ENCODE measurements at regions not wholly inside any gene's neighbourhood (a gene's known extent, or its start where the extent isn't known, plus 50 kb on each side); places are given as distances from the start of the nearest gene placed in this dataset.
A peak's percentile ranks its signal among the peaks of the same experiment; 100 is the strongest.
"Not testable (repeated sequence)": the region's sequence is repeated elsewhere in the genome, so short reads cannot be mapped to it uniquely, and the experiment has no call there.

DNA sequence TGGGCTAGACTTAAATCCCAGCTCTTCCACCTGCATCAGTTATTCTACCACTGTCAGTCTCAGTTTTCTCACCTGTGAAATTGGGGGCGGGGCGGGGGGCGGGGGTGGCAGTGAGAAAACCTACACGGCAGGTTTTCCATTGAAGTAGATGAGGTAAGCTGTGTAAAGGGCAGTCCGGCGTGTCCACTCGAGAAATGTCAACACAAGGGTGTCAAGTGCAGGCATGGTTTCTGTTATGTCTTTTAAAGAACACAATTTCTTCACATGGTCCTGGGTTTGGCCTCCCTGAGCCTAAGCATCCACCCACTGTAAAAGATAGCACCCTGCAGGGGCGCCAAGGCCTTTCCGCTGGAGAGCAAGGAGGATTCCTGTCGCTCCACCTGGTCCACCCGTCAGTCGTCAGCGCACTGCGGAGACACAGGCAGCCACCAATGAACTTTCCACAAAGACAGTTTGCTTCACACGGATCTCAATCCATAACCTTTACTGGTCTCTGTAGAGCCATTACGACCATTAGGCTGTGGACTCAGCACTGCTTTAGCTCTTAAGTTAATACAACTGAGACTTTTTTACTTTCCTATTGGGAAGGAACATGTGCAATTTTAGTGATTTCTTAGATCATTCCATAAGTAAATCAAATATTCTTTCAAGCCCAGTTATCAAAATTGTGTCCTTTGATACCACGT lies 99.5 kb upstream of the FOXB1 start:
- DNase-seq (ENCODE audit: low spot score) (no peak), ATAC-seq (no peak)

DNA sequence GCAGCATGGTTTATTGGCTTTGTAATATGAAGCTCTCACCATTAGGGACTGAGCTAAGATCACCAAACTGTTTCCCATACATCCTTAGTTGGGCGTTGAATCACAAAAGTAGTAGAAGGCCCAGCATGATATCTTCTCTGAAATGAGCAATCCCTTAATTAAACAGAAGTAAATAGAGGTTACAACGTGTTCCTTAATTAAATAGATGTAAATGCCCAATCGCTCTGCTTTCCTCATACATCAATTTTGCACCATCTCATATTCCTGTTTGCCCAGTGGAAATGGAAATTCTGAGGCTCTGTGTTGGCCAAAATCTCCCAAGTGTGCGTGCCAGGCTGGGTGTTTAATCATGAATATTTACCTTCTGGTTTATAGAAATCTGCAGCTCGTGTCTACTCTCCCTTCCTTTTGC lies 107.4 kb upstream of the FOXB1 start:
- ATAC-seq (no peak), DNase-seq (ENCODE audit: low spot score) (no peak)

DNA sequence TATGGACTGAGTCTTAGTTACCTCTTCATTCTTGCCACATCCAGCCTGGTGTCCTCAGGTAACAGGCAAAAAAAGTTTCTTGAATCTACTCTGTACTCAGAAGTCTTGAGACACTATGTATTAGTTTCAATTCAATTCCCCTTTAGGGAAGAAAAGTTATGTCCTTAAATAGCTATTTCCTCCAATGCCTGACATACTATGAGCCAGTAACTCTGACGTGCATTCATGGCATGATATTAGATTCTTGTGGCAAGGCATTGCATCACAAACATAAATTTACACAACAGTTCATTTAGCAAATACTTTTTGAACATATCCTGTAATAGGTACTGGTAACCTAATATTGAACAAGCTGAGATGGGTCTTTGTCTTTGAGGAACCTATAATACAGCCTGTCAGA lies 109.3 kb upstream of the FOXB1 start:
- no peak for DNase-seq (ENCODE audit: low spot score)
- ATAC-seq: no peak

DNA sequence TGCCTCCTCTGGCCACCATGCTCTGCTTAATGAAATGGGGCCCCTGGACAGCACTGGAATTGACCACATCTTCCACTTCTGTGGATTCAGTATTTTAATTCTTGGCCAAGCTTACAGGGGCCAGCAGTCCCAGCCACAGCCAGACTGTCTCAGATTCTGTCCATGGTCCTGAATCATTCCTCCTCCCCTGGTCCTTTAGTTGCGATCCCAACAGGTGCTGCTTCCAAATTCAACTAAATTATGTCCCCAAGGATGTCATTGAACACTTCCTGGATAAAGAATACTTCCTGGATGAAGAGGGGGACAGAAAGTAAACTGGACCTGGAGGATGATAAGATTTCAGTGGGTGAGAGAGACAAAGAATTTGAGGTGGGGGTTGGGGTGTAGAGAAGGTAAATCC lies 111.1 kb upstream of the FOXB1 start:
- peak; percentile 34 for ATAC-seq

DNA sequence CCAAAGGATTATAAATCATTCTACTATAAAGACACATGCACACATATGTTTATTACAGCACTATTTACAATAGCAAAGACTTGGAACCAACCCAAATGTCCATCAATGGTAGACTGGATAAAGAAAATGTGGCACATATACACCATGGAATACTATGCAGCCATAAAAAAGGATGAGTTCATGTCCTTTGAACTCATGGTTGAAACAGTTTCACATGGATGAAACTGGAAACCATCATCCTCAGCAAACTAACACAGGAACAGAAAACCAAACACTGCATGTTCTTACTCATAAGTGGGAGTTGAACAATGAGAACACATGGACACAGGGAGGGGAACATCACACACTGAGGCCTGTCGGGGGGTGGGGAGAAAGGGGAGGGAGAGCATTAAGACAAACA lies 116.2 kb upstream of the FOXB1 start:
- not testable (repeated sequence) for ATAC-seq; DNase-seq (ENCODE audit: low spot score)

More for the DNA sequence above, 111.1 kb upstream of the FOXB1 start:
- no peak for DNase-seq (ENCODE audit: low spot score)

DNA sequence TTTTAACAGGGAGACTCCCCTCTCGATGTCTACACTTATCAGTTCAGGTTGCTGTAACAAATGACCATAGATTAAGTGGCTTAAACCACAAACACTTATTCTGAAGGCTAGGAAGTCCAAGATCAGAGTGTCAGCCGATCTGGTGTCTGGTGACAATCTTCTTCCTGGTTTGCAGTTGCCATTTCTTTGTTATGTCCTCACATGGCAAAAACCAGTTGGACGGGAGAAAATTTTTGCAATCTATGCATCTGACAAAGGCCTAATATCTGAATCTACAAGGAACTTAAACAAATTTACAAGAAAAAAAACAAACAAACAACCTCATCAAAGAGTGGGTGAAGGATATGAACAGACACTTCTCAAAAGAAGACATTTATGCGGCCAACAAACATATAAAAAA lies 116.9 kb upstream of the FOXB1 start:
- ATAC-seq: no peak
- no peak for DNase-seq (ENCODE audit: low spot score)

DNA sequence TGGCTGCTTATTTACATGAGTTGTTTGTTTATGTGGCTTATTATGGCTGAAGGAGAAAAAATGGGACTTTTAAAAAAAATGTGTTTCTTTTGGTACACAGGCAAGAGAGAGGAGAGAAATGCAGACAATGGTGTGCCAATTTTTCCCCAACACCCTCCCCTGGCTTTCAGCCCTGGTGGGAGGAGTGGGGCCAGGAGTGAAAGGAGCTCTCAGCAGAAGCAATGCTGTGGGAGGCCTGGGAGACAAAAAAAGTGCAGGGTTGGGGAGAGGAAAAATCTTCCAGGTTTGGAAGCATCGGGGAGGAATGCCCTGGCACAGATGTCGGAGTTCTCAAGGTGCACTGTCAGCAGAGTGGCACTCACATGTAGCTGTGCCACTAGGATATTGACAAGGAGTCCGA lies 117.7 kb upstream of the FOXB1 start:
- no peak for DNase-seq (ENCODE audit: low spot score)
- ATAC-seq: no peak

DNA sequence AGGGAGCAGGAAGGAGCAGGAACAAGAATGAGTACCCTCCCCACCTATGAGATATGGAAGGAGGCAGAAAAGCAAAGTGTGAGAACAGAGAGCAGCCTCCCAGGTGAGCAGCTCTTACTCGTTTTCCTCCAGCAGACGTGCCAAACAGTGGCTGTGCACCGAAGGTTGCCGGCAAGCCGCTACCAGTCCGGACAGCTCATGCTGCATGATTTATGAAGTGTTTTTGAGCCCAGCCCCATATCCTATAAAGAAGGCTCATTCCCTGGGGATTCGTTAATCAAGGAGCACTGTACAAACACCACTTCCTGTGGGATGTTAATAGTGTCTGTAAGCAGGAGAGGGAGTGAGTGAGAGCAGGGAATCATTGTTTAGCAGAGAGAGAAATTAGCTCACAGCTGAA lies 118.3 kb upstream of the FOXB1 start:
- ATAC-seq (no peak), DNase-seq (ENCODE audit: low spot score) (no peak)

DNA sequence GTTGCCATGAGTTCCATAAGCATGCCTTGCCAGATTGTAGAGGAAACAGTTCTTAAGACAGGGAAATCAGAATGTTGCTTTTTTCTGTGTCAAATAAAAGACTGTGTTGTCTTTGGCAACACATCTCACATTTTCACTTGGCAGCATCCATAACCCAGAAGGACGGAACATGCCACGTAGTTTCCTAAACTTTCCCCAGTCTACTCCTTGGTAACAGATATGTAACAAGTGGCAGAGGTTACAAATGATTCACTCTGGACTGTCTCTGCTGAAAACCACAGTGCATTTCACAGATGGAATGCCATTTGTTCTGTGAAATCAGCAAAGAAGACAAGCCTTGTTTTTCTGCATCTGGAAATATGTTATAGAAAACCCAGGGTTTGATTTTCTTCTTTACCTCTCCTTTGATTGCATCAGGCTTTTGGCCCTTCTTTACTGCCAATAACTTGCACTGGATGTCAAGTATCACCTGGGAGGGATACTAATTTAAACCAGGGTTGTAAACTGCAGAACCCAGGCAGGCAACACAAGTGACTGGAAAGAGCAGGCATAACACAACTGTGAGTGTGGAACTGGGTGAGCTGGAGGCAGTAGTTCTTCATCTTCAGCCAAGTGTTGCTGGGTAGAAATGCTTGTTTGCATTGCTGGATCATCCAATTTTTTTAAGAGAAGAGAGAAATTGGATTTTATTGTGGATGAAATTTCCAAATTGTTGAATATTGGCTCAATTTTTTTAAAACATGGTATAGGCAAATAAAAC lies 124.4 kb upstream of the FOXB1 start:
- ATAC-seq (no peak), DNase-seq (ENCODE audit: low spot score) (no peak)

DNA sequence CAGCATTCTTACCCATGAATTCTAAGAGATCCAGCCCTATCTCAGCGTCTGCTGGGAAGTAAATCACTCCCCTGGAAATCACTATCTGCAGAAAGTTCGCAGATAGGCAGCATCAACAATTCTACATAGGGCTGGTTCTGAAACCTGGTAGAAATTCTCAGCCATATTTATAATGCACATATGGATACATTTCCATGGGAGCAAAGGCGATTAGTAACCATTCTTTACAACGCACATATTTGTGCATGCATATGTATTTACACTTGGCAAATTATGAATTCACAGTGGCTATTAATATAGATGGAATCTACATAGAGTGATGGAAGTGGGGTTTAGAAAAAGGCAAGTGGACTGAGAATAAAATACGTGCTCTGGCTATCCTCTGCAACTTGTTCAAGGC lies 128.0 kb upstream of the FOXB1 start:
- DNase-seq (ENCODE audit: low spot score) (no peak), ATAC-seq (no peak)

DNA sequence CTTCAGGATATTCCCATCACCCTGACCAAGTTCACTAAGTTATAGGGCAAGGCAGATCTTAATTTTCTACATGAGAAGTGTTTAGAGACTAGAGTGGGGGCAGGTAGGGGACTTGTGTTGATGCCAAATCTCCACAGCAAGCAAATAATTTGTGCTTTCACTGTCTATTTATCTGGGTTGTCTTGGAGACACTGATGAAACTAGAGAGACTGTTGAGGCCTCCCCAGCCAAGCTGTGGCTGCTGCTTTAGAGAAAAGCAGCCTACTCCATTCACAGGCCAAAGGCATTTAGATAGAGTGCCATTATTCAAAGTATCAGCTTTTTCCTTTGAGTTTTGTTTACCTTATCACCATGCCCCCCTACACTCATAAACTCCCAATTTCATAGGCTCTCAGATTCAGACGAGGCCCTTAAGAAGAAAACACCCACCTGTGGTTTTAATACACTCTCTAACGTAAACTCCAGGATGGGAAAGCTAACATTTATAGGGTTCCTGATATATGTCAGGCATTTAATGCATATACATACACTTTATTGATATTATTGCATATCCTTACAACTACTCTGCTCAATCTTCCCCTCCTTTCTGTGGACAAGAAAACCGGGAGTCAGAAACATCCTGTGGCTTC lies 130.4 kb upstream of the FOXB1 start:
- no peak for DNase-seq (ENCODE audit: low spot score)
- no peak for ATAC-seq

DNA sequence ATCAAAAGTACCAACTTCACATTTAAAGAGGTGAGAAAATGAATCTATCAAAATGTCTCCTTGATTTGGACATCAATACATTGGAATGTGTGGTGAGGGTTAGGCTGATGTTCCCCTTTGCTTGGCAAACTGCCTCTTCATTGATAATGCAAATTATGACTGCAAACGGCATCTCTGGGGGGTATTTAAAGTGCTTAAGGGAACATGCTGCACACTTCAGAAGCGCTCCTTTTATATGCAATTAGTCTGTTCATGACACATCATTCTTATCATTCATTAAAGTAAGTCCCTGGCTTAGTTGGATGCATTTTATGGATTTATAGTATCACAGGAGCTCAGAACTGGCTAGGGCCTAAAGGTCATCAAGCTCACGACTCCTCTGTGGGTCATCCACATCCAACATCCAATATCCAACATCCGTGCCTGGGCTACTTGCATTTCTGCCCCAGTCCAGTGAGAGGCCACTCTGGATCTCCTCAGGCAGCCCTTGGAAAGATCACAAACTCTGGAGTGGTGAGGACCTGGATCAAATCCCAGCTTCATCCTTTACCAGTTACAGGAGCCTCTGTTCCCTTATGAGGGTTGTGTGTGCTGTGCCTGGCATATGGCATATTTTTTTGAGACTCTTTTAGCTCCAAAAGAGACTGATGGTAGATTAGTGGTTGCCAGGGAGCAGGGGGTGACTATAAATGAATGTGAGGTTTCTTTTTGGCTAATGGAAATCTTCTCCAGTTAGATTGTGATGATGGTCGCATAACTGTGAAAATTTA lies 136.8 kb upstream of the FOXB1 start:
- DNase-seq (ENCODE audit: low spot score) (no peak), ATAC-seq (no peak)

DNA sequence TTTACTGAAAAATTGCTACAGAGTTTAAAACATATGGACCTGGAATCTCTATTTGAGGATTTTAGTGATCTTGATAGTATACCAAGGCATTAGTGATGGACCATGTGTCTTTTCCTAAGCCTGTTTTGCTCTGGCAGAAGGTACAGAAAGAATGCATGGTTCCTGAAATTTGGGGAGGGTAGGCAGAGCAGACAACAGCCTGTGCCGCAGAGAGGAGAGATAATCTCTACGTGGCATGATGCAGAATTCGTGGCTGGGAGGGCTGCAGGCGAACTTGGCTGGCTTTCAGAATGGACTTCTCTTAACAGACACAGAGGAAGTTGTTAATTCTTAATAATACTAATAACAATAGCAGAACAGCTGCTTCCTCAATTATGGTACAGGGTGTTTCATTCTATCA lies 137.5 kb upstream of the FOXB1 start:
- DNase-seq (ENCODE audit: low spot score) (no peak), ATAC-seq (no peak)

DNA sequence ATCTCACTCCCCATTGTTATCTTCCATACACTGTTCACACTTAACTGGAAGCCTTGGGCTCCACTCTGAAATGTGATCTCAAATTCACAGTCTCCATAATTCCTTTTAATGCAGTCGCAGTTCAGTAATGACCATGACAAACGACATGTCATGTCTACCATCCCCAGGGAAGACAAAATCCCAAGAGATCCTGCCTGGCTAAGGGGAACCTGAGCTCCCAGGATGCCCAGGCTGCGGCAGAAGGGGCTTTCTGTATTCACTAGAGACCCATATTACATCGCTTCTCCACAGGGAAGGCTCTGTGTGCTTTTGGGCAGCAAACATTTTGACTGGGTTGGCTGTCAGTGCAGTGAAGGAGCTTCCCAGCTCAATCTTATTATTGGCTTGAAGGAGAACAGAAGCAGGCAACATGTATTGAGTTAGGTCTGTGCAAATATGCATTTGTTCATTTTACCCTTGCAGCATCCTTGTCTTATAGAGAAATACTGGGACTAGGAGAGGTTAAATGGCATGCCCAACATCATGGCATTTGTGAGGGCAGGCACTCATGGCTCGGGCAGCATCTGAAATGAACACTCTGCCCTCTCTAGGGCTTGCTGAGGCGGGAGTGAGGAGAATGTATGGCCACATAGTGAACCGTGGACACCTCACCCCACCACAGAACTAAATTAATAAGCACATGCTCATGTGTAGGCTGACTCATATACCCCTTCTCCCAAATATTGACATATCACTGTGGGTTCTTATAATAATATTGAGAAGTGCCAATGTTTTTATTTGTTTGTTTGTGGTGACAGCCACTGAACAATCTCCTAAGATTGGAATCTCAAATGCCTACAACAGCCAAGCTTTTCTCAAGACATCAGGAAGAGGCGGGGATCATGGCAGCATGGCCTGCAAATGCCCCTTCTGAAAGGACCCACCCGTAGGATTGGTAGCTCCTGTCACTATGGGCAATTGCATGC lies 141.6 kb upstream of the FOXB1 start:
- no peak for ATAC-seq

DNA sequence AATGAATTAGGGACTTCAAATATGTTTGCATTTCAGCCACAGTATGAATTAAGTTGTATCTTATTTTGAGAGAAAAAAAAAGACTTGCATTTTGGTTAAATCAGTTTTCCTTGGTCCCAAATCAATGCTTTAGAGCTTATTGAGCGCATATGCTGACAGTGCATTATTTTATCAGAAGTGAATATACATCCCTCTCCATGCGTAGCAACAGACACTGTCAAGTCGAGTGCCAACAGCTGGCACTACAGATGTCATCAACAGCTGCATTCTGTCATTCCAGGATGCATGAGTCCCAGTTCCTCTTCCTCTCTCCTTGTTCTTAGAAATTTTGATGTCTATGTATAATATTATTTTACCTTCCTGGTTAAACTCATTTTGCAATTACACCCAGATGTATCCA lies 156.1 kb upstream of the FOXB1 start:
- DNase-seq (ENCODE audit: low spot score) (no peak), ATAC-seq (no peak)

More for the DNA sequence above, 141.6 kb upstream of the FOXB1 start:
- no peak for DNase-seq (ENCODE audit: low spot score)

DNA sequence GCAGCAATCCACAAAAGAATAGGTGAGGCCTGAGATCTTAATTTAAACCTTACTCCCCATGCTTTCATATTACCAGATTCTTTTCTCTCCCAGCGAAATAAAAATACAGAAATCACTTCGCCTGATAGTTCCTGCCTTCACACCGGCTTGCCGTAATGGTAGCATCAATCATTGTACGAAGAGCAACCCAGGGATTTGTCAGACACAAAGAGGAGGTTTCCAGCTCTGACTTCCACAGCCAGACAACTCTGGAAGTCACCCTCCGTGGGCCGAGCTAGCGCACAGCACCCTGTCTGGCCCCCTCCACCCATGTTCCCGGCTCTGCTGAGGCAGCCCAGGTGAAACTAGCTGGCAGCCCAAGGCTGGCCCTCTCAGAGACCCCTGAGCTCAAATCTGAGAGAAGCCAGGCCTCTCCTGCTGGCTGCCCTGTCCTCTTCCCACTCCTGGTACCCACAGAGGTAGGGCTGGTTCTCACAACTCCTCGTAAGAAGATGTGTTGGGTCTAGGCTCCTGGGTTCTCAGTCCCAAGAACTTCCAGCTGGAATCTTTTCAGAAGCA lies 156.9 kb upstream of the BNIP2 start:
- ATAC-seq (no peak), DNase-seq (ENCODE audit: low spot score) (no peak)

DNA sequence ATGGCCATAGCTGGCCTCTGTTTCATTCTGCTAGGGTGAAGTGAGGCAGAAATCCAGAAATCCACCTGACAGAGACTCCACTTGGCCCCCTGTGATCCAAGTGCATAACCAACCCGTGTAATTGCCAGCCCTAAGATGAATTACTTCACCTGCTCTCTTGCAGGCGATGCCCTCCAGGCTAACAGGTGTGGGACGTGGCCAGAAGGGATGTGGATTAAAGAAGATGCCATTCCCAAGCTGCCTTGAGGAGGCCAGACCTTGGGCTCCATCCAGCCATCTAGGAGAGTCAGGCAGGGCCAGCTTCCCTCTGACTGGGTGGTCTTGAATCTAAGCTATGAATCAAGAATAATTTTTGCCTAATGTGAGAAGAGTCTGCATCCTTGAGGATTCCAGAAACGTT lies 154.5 kb upstream of the BNIP2 start:
- no peak for ATAC-seq
- no peak for DNase-seq (ENCODE audit: low spot score)

DNA sequence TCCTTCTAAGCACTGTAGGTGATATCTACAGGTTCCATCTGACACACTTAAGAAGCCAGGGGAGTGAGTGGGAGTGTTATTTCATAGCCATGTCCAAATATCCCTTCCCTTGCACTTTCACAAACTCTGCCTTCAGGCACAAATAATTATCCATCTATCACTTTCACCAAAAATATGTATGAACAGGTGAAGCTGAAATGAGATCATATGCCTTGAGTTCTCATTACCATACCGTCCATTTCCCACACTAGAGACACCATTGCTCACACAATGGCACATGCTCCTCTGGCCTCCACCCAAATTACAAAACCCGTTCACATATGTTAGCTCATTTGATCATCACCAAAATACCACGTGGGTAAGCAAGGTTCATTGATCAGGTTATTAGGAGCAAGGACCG lies 151.9 kb upstream of the BNIP2 start:
- ATAC-seq: no peak
- no peak for DNase-seq (ENCODE audit: low spot score)

DNA sequence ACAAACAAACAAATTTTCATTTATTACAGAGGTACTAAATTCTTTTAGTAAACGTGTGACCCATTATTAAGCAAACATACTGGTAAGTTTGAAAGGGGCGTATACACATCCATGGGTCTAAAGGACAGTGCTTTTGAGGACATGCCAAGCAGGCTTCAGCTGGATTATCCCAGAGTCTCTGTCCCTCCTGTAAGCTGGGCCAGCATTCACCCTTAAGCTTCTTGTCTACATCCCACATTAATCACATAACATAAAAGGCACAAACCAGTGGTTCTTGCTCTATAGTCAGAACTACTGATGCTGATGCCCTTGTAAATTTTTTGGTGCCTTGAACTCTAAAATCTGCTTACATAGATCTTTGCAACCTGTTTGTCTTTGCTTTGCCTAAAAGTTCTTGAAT lies 150.8 kb upstream of the BNIP2 start:
- DNase-seq (ENCODE audit: low spot score) (no peak), ATAC-seq (peak; percentile 39)

DNA sequence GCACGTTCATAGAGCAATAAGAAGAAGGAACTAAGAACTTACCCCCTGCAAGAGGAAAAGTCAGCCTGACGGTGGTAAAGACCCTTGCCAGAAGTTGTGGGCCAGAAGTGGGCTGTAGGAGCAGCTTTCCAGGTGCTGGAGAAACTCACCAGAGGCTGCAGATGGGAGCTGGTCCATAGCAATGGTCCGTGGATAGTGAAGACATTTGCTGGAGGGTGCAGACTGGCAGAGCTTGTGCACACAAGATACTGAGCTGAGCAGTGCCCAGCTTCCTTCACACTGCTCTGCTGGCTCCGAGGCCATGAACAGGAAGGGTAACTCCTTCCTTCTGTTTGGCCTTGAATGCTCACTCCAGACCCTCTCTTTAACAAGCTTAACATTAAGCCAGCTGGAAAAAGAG lies 149.8 kb upstream of the BNIP2 start:
- no peak for DNase-seq (ENCODE audit: low spot score)
- ATAC-seq: no peak

All from left lobe of liver (tissue), 2 donors.